GM19397 (cell line): ENCODE measurements at regions not wholly inside any gene's neighbourhood (a gene's known extent, or its start where the extent isn't known, plus 50 kb on each side); places are given as distances from the start of the nearest gene placed in this dataset.
"Not testable (repeated sequence)": the region's sequence is repeated elsewhere in the genome, so short reads cannot be mapped to it uniquely, and the experiment has no call there.

ENCODE experiments used
- ATAC-seq: cut with Tn5 transposase; IDR thresholded peaks from one replicate; pipeline ENCODE4 v1.9.1; 2021; ENCODE audit warnings: mild to moderate bottlenecking, moderate library complexity; ENCODE audit not compliant: unreplicated experiment

- no peak for ATAC-seq
Measured at GRCh38 chr2:195471163-195471562, 185.9 kb upstream of the SLC39A10 start.

GRCh38 chr2:195470622-195471021 is 186.4 kb upstream of the SLC39A10 start:
- no peak for ATAC-seq

GRCh38 chr2:195468771-195469170 is 188.3 kb upstream of the SLC39A10 start:
- peak; percentile 49 for ATAC-seq

- no peak for ATAC-seq
Measured at GRCh38 chr2:195466427-195466826, 190.6 kb upstream of the SLC39A10 start.

GRCh38 chr2:195461010-195461409 is 196.0 kb upstream of the SLC39A10 start:
- no peak for ATAC-seq

GRCh38 chr2:195458936-195459335 is 198.1 kb upstream of the SLC39A10 start:
- no peak for ATAC-seq

- ATAC-seq = no peak
Measured at GRCh38 chr2:195457873-195458272, 199.2 kb upstream of the SLC39A10 start.

GRCh38 chr2:195456771-195457170 is 200.3 kb upstream of the SLC39A10 start:
- ATAC-seq = no peak

GRCh38 chr2:195451160-195451559 is 205.9 kb upstream of the SLC39A10 start:
- no peak for ATAC-seq

- no peak for ATAC-seq
Measured at GRCh38 chr2:195450552-195451113, 206.4 kb upstream of the SLC39A10 start.

GRCh38 chr2:195447323-195447975 is 209.6 kb upstream of the SLC39A10 start:
- ATAC-seq = no peak

- ATAC-seq = no peak
Measured at GRCh38 chr2:195445639-195446038, 211.4 kb upstream of the SLC39A10 start.

GRCh38 chr2:195443926-195444325 is 213.1 kb upstream of the SLC39A10 start:
- no peak for ATAC-seq

GRCh38 chr2:195442458-195443175 is 214.4 kb upstream of the SLC39A10 start:
- no peak for ATAC-seq

GRCh38 chr2:195438692-195439091 is 218.3 kb upstream of the SLC39A10 start:
- ATAC-seq = no peak

GRCh38 chr2:195437521-195437920 is 219.5 kb upstream of the SLC39A10 start:
- ATAC-seq = no peak

GRCh38 chr2:195434346-195434745 is 222.7 kb upstream of the SLC39A10 start:
- no peak for ATAC-seq

- ATAC-seq = not testable (repeated sequence)
Measured at GRCh38 chr2:195433729-195434128, 223.3 kb upstream of the SLC39A10 start.

GRCh38 chr2:195428673-195429072 is 228.4 kb upstream of the SLC39A10 start:
- no peak for ATAC-seq

- no peak for ATAC-seq
Measured at GRCh38 chr2:195425328-195425727, 231.7 kb upstream of the SLC39A10 start.

GRCh38 chr2:195419033-195419432 is 238.0 kb upstream of the SLC39A10 start:
- ATAC-seq = no peak

GRCh38 chr2:195414537-195415100 is 242.4 kb upstream of the SLC39A10 start:
- no peak for ATAC-seq
